ENCODE measurements at regions not wholly inside any gene's neighbourhood (a gene's known extent, or its start where the extent isn't known, plus 50 kb on each side); places are given as distances from the start of the nearest gene placed in this dataset.

- no peaks in the 10 kb centered on the region for H3K36me3 ChIP-seq
- no peak overlapping the region for H3K4me3 ChIP-seq
- TF ChIP-seq POLR2A (IDR thresholded peaks at IDR 0.05) (no peak), EP300 (IDR thresholded peaks at IDR 0.05) (no peak), CTCF (IDR thresholded peaks at IDR 0.05) (no peak)
- H3K9me3 ChIP-seq = no peaks in the 10 kb centered on the region
- H3K27ac ChIP-seq = no peak overlapping the region
- WGBS, 3 donors = 75 to 81% (median 80%) methylated on average over 3 of the region's 3 CpGs
- no peak for DNase-seq
- intact Hi-C loops (cut with DNase I) = no loop called here
- no peaks in the 10 kb centered on the region for H3K4me1 ChIP-seq (ENCODE audit: insufficient read depth)
- no peaks in the 10 kb centered on the region for H3K27me3 ChIP-seq
Observed at GRCh38 chr18:73739098-73739497, 408.5 kb downstream of the FBXO15 start.

GRCh38 chr18:73737990-73738389 lies 409.6 kb downstream of the FBXO15 start:
- no peaks in the 10 kb centered on the region for H3K4me1 ChIP-seq (ENCODE audit: insufficient read depth)
- DNase-seq = no peak
- H3K27me3 ChIP-seq = no peaks in the 10 kb centered on the region
- no peak overlapping the region for H3K4me3 ChIP-seq
- TF ChIP-seq CTCF (IDR thresholded peaks at IDR 0.05) (no peak), EP300 (IDR thresholded peaks at IDR 0.05) (no peak), POLR2A (IDR thresholded peaks at IDR 0.05) (no peak)
- no peaks in the 10 kb centered on the region for H3K36me3 ChIP-seq
- intact Hi-C loops (cut with DNase I) = no loop called here
- no peak overlapping the region for H3K27ac ChIP-seq
- no peaks in the 10 kb centered on the region for H3K9me3 ChIP-seq

- Histone ChIP-seq H3K4me1 (ENCODE audit: insufficient read depth) (no peaks in the 10 kb centered on the region), H3K27ac (no peak overlapping the region), H3K9me3 (no peaks in the 10 kb centered on the region), H3K36me3 (no peaks in the 10 kb centered on the region), H3K27me3 (no peaks in the 10 kb centered on the region), H3K4me3 (no peak overlapping the region)
- intact Hi-C loops (cut with DNase I) = no loop called here
- no peak for TF ChIP-seq CTCF (IDR thresholded peaks at IDR 0.05)
- TF ChIP-seq EP300 (IDR thresholded peaks at IDR 0.05) = no peak
- TF ChIP-seq POLR2A (IDR thresholded peaks at IDR 0.05) = no peak
- DNase-seq = no peak
- 60 to 63% (median 60%) methylated on average over 6 of the region's 6 CpGs for WGBS, 3 donors
Observed at GRCh38 chr18:73735836-73736235, 411.8 kb downstream of the FBXO15 start.

- Histone ChIP-seq H3K27ac (no peak overlapping the region), H3K27me3 (no peaks in the 10 kb centered on the region), H3K4me1 (ENCODE audit: insufficient read depth) (no peaks in the 10 kb centered on the region), H3K9me3 (no peaks in the 10 kb centered on the region), H3K4me3 (no peak overlapping the region), H3K36me3 (no peaks in the 10 kb centered on the region)
- intact Hi-C loops (cut with DNase I) = no loop called here
- TF ChIP-seq POLR2A (IDR thresholded peaks at IDR 0.05) = no peak
- TF ChIP-seq EP300 (IDR thresholded peaks at IDR 0.05) = no peak
- no peak for TF ChIP-seq CTCF (IDR thresholded peaks at IDR 0.05)
- 86 to 92% (median 87%) methylated on average over 4 of the region's 4 CpGs for whole genome bisulfite sequencing, 3 donors
- DNase-seq = no peak
Observed at GRCh38 chr18:73733806-73734314, 413.8 kb downstream of the FBXO15 start.

- WGBS, 3 donors = 75 to 85% (median 79%) methylated on average over 4 of the region's 4 CpGs
- TF ChIP-seq CTCF (IDR thresholded peaks at IDR 0.05) (no peak), EP300 (IDR thresholded peaks at IDR 0.05) (no peak), POLR2A (IDR thresholded peaks at IDR 0.05) (no peak)
- Histone ChIP-seq H3K27me3 (no peaks in the 10 kb centered on the region), H3K4me1 (ENCODE audit: insufficient read depth) (no peaks in the 10 kb centered on the region), H3K9me3 (no peaks in the 10 kb centered on the region), H3K27ac (no peak overlapping the region), H3K36me3 (no peaks in the 10 kb centered on the region), H3K4me3 (no peak overlapping the region)
- intact Hi-C loops (cut with DNase I) = no loop called here
- no peak for DNase-seq
Observed at GRCh38 chr18:73733376-73733775, 414.3 kb downstream of the FBXO15 start.
